ENCODE measurements at regions not wholly inside any gene's neighbourhood (a gene's known extent, or its start where the extent isn't known, plus 50 kb on each side); places are given as distances from the start of the nearest gene placed in this dataset.

- no peak for TF ChIP-seq EZH2phosphoT487 (IDR thresholded peaks at IDR 0.05; ENCODE audit: insufficient read depth, low read depth)
- no peak for TF ChIP-seq EZH2 (IDR thresholded peaks at IDR 0.05; ENCODE audit: insufficient read depth, poor library complexity, severe bottlenecking)
These were observed 114.2 kb upstream of the SERTAD2 start for GRCh38 chr2:64767670-64768468.
